Caco-2 (cell line): ENCODE measurements at regions not wholly inside any gene's neighbourhood (a gene's known extent, or its start where the extent isn't known, plus 50 kb on each side); places are given as distances from the start of the nearest gene placed in this dataset.

Experiments used
- BruUV-seq: library from RNA; stranded (reverse); fragments of 400-500 nt; replicated peaks from 2 replicates; lab custom pipeline; 2021; lab: Mats Ljungman, UMichigan
- CTCF ChIA-PET: fragments of 300-600 bp; sonication (Branson Sonifier 250); formaldehyde crosslinking; loops from one replicate; lab custom pipeline; 2022; ENCODE audit warnings: antibody characterized with exemption; lab: Charles Lee
- POLR2A ChIA-PET: fragments of 300-600 bp; sonication (Branson Sonifier 250); formaldehyde crosslinking; loops from one replicate; lab custom pipeline; 2022; ENCODE audit warnings: antibody characterized with exemption; lab: Charles Lee
- DNase-seq, 2 experiments: peaks; one replicate each; pipeline versions ENCODE4 v3.0.0 to v3.0.0-alpha.2; 2020 to 2022
- H3K27me3 ChIP-seq: replicated peaks from 2 replicates; pipeline ENCODE4 v1.6.0; 2011; ENCODE audit warnings: low read length; ENCODE audit not compliant: control insufficient read depth, insufficient read depth
- H3K36me3 ChIP-seq: 2 replicates; pipeline ENCODE4 v1.5.1; 2011; ENCODE audit warnings: low read length; ENCODE audit not compliant: control insufficient read depth, insufficient read depth
- H3K4me1 ChIP-seq: fragments of 250-450 bp; sonication (Bioruptor Pico); 2 replicates; pipeline ENCODE4 v1.5.1; 2020; ENCODE audit warnings: mild to moderate bottlenecking
- H3K4me3 ChIP-seq: 2 replicates; pipeline ENCODE4 v1.5.1; 2011; ENCODE audit warnings: low read depth, mild to moderate bottlenecking, control low read depth, low read length
- H3K9me3 ChIP-seq: fragments of 250-450 bp; sonication (Bioruptor Pico); 2 replicates; pipeline ENCODE4 v1.5.1; 2020; ENCODE audit warnings: mild to moderate bottlenecking, moderate library complexity
- H3K27ac Mint-ChIP-seq: one replicate; pipeline ENCODE4 v1.8.0; 2022; ENCODE audit warnings: mixed read lengths; ENCODE audit not compliant: unreplicated experiment
- H3K27me3 Mint-ChIP-seq: one replicate; pipeline ENCODE4 v1.8.0; 2022; ENCODE audit warnings: mixed read lengths; ENCODE audit not compliant: insufficient read depth, unreplicated experiment
- H3K36me3 Mint-ChIP-seq: one replicate; pipeline ENCODE4 v1.8.0; 2022; ENCODE audit warnings: mild to moderate bottlenecking, mixed read lengths; ENCODE audit not compliant: insufficient read depth, unreplicated experiment
- H3K4me1 Mint-ChIP-seq: one replicate; pipeline ENCODE4 v1.8.0; 2022; ENCODE audit warnings: low read depth, mixed read lengths; ENCODE audit not compliant: unreplicated experiment
- H3K4me3 Mint-ChIP-seq: one replicate; pipeline ENCODE4 v1.8.0; 2022; ENCODE audit warnings: mild to moderate bottlenecking, moderate library complexity, mixed read lengths; ENCODE audit not compliant: unreplicated experiment
- H3K9me3 Mint-ChIP-seq: one replicate; pipeline ENCODE4 v1.8.0; 2022; ENCODE audit warnings: mixed read lengths; ENCODE audit not compliant: unreplicated experiment
- CTCF ChIP-seq, 2 experiments: fragments of 200-600 bp in 1 of 2; IDR thresholded peaks; 1 replicate in 1 of 2; 2 replicates in 1 of 2; pipeline versions ENCODE4 v1.5.1 to v1.8.0; 2011 to 2022; ENCODE audit warnings: antibody characterized with exemption in 1 of 2, control low read depth in 1 of 2, inconsistent platforms in 1 of 2, low read depth in 1 of 2, low read length in 1 of 2, mild to moderate bottlenecking in 1 of 2, moderate library complexity in 1 of 2; ENCODE audit not compliant: insufficient read depth in 1 of 2, severe bottlenecking in 1 of 2, unreplicated experiment in 1 of 2
- intact Hi-C: fragments of 100-400 bp; cut with micrococcal nuclease; formaldehyde crosslinking; loops from one replicate; pipeline ENCODE4 v1.10.0; 2022; ENCODE audit not compliant: unreplicated experiment

- no peaks in the 10 kb centered on the region for H3K9me3 Mint-ChIP-seq
- intact Hi-C loops: no loop called here
- Histone ChIP-seq H3K4me1 (no peaks in the 10 kb centered on the region), H3K36me3 (no peaks in the 10 kb centered on the region), H3K9me3 (no peaks in the 10 kb centered on the region), H3K27me3 (no peaks in the 10 kb centered on the region), H3K4me3 (no peak overlapping the region)
- H3K36me3 Mint-ChIP-seq: no peaks in the 10 kb centered on the region
- no peak overlapping the region for H3K4me3 Mint-ChIP-seq
- no peak overlapping the region for H3K27ac Mint-ChIP-seq
- no TSS peak for BruUV-seq
- H3K27me3 Mint-ChIP-seq: peaks cover 12% of the 10 kb centered on the region
- no peak for TF ChIP-seq CTCF (IDR thresholded peaks at IDR 0.05; ENCODE audit: insufficient read depth in 1 of 2, low read depth in 1 of 2, low read length in 1 of 2, severe bottlenecking in 1 of 2, unreplicated experiment in 1 of 2)
- ChIA-PET CTCF (no interaction called here), POLR2A (no interaction called here)
- DNase-seq: no peak
- no peaks in the 10 kb centered on the region for H3K4me1 Mint-ChIP-seq
Measured at GRCh38 chr15:29401644-29402043, 132.0 kb upstream of the NSMCE3 start.

- Mint-ChIP-seq H3K4me1 (no peaks in the 10 kb centered on the region), H3K4me3 (no peak overlapping the region), H3K9me3 (no peaks in the 10 kb centered on the region), H3K27me3 (peaks cover 11% of the 10 kb centered on the region), H3K27ac (no peak overlapping the region), H3K36me3 (no peaks in the 10 kb centered on the region)
- Histone ChIP-seq H3K9me3 (no peaks in the 10 kb centered on the region), H3K27me3 (no peaks in the 10 kb centered on the region), H3K36me3 (no peaks in the 10 kb centered on the region), H3K4me1 (no peaks in the 10 kb centered on the region), H3K4me3 (no peak overlapping the region)
- DNase-seq: no peak
- CTCF ChIA-PET: no interaction called here
- POLR2A ChIA-PET: no interaction called here
- no TSS peak for BruUV-seq
- intact Hi-C loops: no loop called here
- no peak for TF ChIP-seq CTCF (IDR thresholded peaks at IDR 0.05; ENCODE audit: insufficient read depth in 1 of 2, low read depth in 1 of 2, low read length in 1 of 2, severe bottlenecking in 1 of 2, unreplicated experiment in 1 of 2)
Measured at GRCh38 chr15:29400701-29401100, 131.1 kb upstream of the NSMCE3 start.

GRCh38 chr15:29398907-29399306 lies 129.3 kb upstream of the NSMCE3 start:
- intact Hi-C loops: no loop called here
- ChIA-PET POLR2A (no interaction called here), CTCF (no interaction called here)
- H3K27ac Mint-ChIP-seq: no peak overlapping the region
- peaks cover 14% of the 10 kb centered on the region for H3K27me3 Mint-ChIP-seq
- no peaks in the 10 kb centered on the region for H3K9me3 Mint-ChIP-seq
- no peak for DNase-seq
- no peaks in the 10 kb centered on the region for H3K4me1 Mint-ChIP-seq
- H3K9me3 ChIP-seq: no peaks in the 10 kb centered on the region
- BruUV-seq: no TSS peak
- no peak overlapping the region for H3K4me3 Mint-ChIP-seq
- no peaks in the 10 kb centered on the region for H3K27me3 ChIP-seq
- no peak overlapping the region for H3K4me3 ChIP-seq
- no peak for TF ChIP-seq CTCF (IDR thresholded peaks at IDR 0.05; ENCODE audit: insufficient read depth in 1 of 2, low read depth in 1 of 2, low read length in 1 of 2, severe bottlenecking in 1 of 2, unreplicated experiment in 1 of 2)
- H3K36me3 Mint-ChIP-seq: no peaks in the 10 kb centered on the region
- no peaks in the 10 kb centered on the region for H3K4me1 ChIP-seq
- H3K36me3 ChIP-seq: no peaks in the 10 kb centered on the region
